Lung (tissue), 11 donors: ENCODE measurements at regions not wholly inside any gene's neighbourhood (a gene's known extent, or its start where the extent isn't known, plus 50 kb on each side); places are given as distances from the start of the nearest gene placed in this dataset.

Experiments
- ATAC-seq: fragments of 200-7000 bp; cut with Tn5 transposase; one replicate; pipeline ENCODE4 v1.9.1; 2020; ENCODE audit warnings: moderate number of reproducible peaks; ENCODE audit not compliant: insufficient read depth, low FRiP score
- DNase-seq, 3 donors: peaks; one replicate each; pipeline ENCODE4 v3.0.0-alpha.2; 2013 to 2017
- H3K27ac ChIP-seq, 2 donors: one replicate each; pipeline ENCODE4 v1.5.1; 2013; ENCODE audit warnings: mild to moderate bottlenecking in 2 of 2, moderate library complexity in 2 of 2, control low read depth in 1 of 2, inconsistent platforms in 1 of 2, low read depth in 1 of 2, low read length in 1 of 2
- H3K27me3 ChIP-seq, 3 donors: one replicate each; pipeline ENCODE4 v1.5.1; 2013; ENCODE audit warnings: low read length in 2 of 3; ENCODE audit not compliant: control insufficient read depth in 3 of 3, insufficient read depth in 3 of 3
- H3K36me3 ChIP-seq, 4 donors: one replicate each; pipeline ENCODE4 v1.5.1; 2013; ENCODE audit warnings: low read length in 4 of 4, mild to moderate bottlenecking in 1 of 4, moderate library complexity in 1 of 4; ENCODE audit not compliant: control insufficient read depth in 4 of 4, insufficient read depth in 4 of 4
- H3K4me1 ChIP-seq, 5 donors: one replicate each; pipeline ENCODE4 v1.5.1; 2013; ENCODE audit warnings: low read length in 5 of 5, mild to moderate bottlenecking in 2 of 5, moderate library complexity in 1 of 5; ENCODE audit not compliant: control insufficient read depth in 5 of 5, insufficient read depth in 5 of 5
- H3K4me3 ChIP-seq: one replicate; pipeline ENCODE4 v1.5.1; 2013; ENCODE audit warnings: mild to moderate bottlenecking, control low read depth, moderate library complexity
- H3K9ac ChIP-seq, 2 donors: one replicate each; pipeline ENCODE4 v1.5.1; 2013; ENCODE audit warnings: low read length in 2 of 2, control low read depth in 1 of 2; ENCODE audit not compliant: insufficient read depth in 1 of 2
- H3K9me3 ChIP-seq, 4 donors: one replicate each; pipeline ENCODE4 v1.5.1; 2013; ENCODE audit warnings: low read length in 3 of 4, mild to moderate bottlenecking in 1 of 4, moderate library complexity in 1 of 4; ENCODE audit not compliant: control insufficient read depth in 4 of 4, insufficient read depth in 3 of 4
- WGBS, 2 donors: extraction: QIAGEN DNeasy Blood & Tissue Kit; methylation state at CpG; one replicate each; pipeline ENCODE4 v1.1.7; 2013; 5-methylcytosine and 5-hydroxymethylcytosine counted together
- TF ChIP-seq, protein P1 (sequence below): IDR thresholded peaks from 2 replicates; pipeline ENCODE4 v1.5.1; 2012; ENCODE audit warnings: mild to moderate bottlenecking; ENCODE audit errors: control extremely low read depth, extremely low read depth
- donor health status: control.
- donor health status: control.
- donor health status: Bipolar disorder and iron deficiency.
- donor health status: healthy.
- donor health status: DM: yes; HTN: yes; CAD: no.

DNA sequence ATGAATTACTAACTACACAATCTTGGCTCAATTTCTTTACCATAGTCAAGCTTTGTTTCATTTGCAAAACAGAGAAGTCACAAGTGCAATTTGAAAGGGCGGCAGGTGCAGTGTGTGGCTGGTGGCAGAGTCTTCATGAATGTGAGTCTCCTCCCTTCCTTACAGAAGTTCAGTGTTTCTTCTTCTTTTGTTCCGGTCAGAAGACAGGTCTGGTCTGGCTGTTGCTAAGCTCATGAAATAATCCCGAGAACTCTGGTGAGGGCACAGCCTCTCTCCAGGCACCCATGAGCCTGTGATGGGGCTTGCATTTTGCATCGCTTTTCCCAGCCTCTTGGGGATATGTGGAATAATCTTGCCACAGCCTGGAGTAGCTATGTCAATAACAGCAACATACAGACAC, 824.8 kb upstream of the SALL3 start:
- peaks cover 0 to 6% (median 0%) of the 10 kb centered on the region in 4 donors for H3K9me3 ChIP-seq
- H3K4me3 ChIP-seq: no peak overlapping the region
- no peaks in the 10 kb centered on the region for H3K27me3 ChIP-seq
- no peak for DNase-seq
- no peak overlapping the region for H3K9ac ChIP-seq
- TF ChIP-seq, protein P1, sequence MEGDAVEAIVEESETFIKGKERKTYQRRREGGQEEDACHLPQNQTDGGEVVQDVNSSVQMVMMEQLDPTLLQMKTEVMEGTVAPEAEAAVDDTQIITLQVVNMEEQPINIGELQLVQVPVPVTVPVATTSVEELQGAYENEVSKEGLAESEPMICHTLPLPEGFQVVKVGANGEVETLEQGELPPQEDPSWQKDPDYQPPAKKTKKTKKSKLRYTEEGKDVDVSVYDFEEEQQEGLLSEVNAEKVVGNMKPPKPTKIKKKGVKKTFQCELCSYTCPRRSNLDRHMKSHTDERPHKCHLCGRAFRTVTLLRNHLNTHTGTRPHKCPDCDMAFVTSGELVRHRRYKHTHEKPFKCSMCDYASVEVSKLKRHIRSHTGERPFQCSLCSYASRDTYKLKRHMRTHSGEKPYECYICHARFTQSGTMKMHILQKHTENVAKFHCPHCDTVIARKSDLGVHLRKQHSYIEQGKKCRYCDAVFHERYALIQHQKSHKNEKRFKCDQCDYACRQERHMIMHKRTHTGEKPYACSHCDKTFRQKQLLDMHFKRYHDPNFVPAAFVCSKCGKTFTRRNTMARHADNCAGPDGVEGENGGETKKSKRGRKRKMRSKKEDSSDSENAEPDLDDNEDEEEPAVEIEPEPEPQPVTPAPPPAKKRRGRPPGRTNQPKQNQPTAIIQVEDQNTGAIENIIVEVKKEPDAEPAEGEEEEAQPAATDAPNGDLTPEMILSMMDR: no peak
- WGBS, 2 donors: 68 to 71% methylated on average over 4 of the region's 4 CpGs
- peaks cover 0 to 4% (median 0%) of the 10 kb centered on the region in 5 donors for H3K4me1 ChIP-seq
- no peak for ATAC-seq
- no peaks in the 10 kb centered on the region for H3K36me3 ChIP-seq
- H3K27ac ChIP-seq: no peak overlapping the region

DNA sequence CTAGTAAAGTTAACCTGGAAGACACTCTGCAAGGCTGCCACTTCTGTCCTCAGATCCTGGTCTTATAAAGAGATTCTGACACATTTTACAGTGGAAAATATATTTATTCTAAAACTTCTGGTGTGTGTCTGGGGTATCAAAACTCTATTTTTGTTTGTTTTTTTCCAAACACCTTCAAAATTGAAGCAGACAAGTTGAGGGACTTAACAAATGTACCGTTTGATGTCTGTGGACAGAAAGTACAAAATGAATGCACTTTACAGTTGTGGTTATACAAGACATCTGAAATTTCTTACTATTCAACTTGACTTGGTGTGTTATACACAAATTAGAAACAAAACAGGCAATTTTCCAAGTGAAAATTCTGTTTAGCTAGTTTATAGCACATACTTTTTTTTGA, 823.2 kb upstream of the SALL3 start:
- Histone ChIP-seq H3K27me3 (no peaks in the 10 kb centered on the region), H3K4me1 (peaks cover 0 to 4% (median 3%) of the 10 kb centered on the region in 5 donors), H3K36me3 (no peaks in the 10 kb centered on the region), H3K9me3 (peaks cover 0 to 6% (median 0%) of the 10 kb centered on the region in 4 donors), H3K9ac (no peak overlapping the region), H3K4me3 (no peak overlapping the region), H3K27ac (no peak overlapping the region)
- ATAC-seq (no peak), DNase-seq (peak in 1 of 3 donors; percentile 11)
- WGBS, 2 donors: 71 to 80% methylated on average over 1 of the region's 1 CpG
- TF ChIP-seq, protein P1: no peak

DNA sequence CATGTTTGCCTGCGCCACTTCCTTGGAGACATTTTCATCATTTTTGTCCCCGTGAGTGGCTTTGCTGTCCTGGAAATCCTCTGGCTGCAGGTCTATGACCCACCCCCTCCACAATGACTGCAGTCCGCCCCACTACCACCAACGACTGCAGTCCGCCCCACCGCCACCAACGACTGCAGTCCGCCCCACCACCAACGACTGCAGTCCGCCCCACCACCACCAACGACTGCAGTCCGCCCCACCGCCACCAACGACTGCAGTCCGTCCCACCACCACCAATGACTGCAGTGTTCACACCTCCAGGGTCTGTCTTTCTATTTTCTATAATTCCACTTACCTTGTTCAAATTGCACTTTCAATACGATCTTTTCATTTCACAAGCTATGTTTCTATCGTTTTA, 820.7 kb upstream of the SALL3 start:
- no peak overlapping the region for H3K4me3 ChIP-seq
- TF ChIP-seq, protein P1: no peak
- H3K36me3 ChIP-seq: no peaks in the 10 kb centered on the region
- peaks cover 0 to 3% (median 0%) of the 10 kb centered on the region in 5 donors for H3K4me1 ChIP-seq
- no peak overlapping the region for H3K27ac ChIP-seq
- no peak overlapping the region for H3K9ac ChIP-seq
- H3K9me3 ChIP-seq: no peaks in the 10 kb centered on the region
- DNase-seq (no peak), ATAC-seq (no peak)
- no peaks in the 10 kb centered on the region for H3K27me3 ChIP-seq
- 91% methylated on average over 17 of the region's 17 CpGs for WGBS, 2 donors

DNA sequence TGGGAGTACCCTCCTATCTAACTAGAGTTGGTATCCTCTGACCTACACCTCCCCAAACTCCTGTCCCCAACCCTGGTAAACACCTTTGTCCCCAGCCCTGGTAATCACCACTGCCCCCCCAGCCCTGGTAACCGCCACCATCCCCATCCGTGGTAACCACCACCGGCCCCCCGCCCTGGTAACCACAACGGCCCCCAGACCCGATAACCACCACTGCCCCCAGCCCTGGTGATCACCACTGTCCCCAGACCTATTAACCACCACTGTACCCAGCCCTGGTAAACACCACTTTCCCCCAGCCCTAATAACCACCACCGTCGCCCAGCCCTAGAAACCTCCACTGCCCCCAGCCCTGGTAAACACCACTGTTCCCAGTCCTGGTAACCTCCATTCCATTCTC, 820.2 kb upstream of the SALL3 start:
- ATAC-seq: no peak
- Histone ChIP-seq H3K4me3 (no peak overlapping the region), H3K36me3 (no peaks in the 10 kb centered on the region), H3K9ac (no peak overlapping the region), H3K9me3 (no peaks in the 10 kb centered on the region), H3K27me3 (no peaks in the 10 kb centered on the region), H3K4me1 (peaks cover 0 to 3% (median 0%) of the 10 kb centered on the region in 5 donors), H3K27ac (no peak overlapping the region)
- TF ChIP-seq, protein P1: no peak
- 89 to 90% methylated on average over 8 of the region's 8 CpGs for WGBS, 2 donors
- no peak for DNase-seq
